Chondrocyte (in vitro differentiated cells): ENCODE measurements at regions not wholly inside any gene's neighbourhood (a gene's known extent, or its start where the extent isn't known, plus 50 kb on each side); places are given as distances from the start of the nearest gene placed in this dataset.
A peak's percentile ranks its signal among the peaks of the same experiment; 100 is the strongest.

Source experiments
- DNase-seq: peaks from one replicate; pipeline ENCODE4 v3.0.0; 2021; ENCODE audit warnings: mixed read lengths, low spot score
- H3K27ac Mint-ChIP-seq: one replicate; pipeline ENCODE4 v1.8.0; 2021; ENCODE audit warnings: mild to moderate bottlenecking, moderate library complexity, mixed read lengths; ENCODE audit not compliant: unreplicated experiment
- H3K27me3 Mint-ChIP-seq: 2 replicates; pipeline ENCODE4 v1.8.0; 2021; ENCODE audit warnings: low read depth, mixed read lengths
- H3K36me3 Mint-ChIP-seq: 2 replicates; pipeline ENCODE4 v1.8.0; 2021; ENCODE audit warnings: low read depth, mixed read lengths
- H3K4me1 Mint-ChIP-seq: 2 replicates; pipeline ENCODE4 v1.8.0; 2021; ENCODE audit warnings: low read depth, mild to moderate bottlenecking, mixed read lengths
- H3K4me3 Mint-ChIP-seq: one replicate; pipeline ENCODE4 v1.8.0; 2021; ENCODE audit warnings: mild to moderate bottlenecking, moderate library complexity, mixed read lengths; ENCODE audit not compliant: unreplicated experiment
- H3K9me3 Mint-ChIP-seq: 2 replicates; pipeline ENCODE4 v1.8.0; 2021; ENCODE audit warnings: low read depth, mixed read lengths
- TF ChIP-seq, protein P1 (sequence below): fragments of 200-600 bp; sonication (generic); IDR thresholded peaks from 2 replicates; pipeline ENCODE4 v1.5.0; 2021; ENCODE audit warnings: antibody characterized with exemption, mild to moderate bottlenecking, moderate library complexity

DNA sequence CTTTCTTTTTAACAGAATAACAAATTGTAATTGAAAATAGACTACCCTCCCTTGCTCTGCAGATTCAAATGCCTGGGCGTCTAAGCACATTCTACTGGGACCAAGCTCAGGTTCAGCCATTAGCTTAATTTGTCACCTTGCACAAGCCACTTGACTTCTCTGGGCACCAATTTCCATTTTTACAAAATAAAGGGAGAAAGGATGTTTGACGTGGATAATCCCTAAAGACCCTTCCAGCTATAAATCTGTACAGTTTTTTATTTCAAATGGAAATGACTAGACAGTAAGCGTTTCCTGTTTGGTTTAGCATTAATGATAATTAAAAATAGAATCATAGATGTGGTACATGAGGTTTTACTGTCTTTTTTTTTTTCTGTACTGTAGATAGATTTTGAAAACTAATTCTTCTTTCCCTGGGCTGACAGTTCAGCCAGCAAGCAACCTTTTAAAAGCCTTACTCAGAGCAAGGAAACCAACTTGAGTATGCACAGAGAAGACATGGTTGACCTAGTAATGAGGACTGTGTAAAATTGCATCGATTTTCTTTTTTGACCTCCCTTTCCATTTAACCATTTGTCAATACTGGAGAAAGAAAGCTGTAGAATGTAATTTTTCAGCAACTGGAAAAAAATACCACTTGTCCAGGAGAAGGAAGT lies 1329.5 kb upstream of the CDH8 start:
- H3K9me3 Mint-ChIP-seq = no peaks in the 10 kb centered on the region
- H3K27me3 Mint-ChIP-seq = peaks cover 6% of the 10 kb centered on the region
- DNase-seq = no peak
- H3K27ac Mint-ChIP-seq = no peak overlapping the region
- no peaks in the 10 kb centered on the region for H3K36me3 Mint-ChIP-seq
- H3K4me3 Mint-ChIP-seq = no peak overlapping the region
- TF ChIP-seq, protein P1, sequence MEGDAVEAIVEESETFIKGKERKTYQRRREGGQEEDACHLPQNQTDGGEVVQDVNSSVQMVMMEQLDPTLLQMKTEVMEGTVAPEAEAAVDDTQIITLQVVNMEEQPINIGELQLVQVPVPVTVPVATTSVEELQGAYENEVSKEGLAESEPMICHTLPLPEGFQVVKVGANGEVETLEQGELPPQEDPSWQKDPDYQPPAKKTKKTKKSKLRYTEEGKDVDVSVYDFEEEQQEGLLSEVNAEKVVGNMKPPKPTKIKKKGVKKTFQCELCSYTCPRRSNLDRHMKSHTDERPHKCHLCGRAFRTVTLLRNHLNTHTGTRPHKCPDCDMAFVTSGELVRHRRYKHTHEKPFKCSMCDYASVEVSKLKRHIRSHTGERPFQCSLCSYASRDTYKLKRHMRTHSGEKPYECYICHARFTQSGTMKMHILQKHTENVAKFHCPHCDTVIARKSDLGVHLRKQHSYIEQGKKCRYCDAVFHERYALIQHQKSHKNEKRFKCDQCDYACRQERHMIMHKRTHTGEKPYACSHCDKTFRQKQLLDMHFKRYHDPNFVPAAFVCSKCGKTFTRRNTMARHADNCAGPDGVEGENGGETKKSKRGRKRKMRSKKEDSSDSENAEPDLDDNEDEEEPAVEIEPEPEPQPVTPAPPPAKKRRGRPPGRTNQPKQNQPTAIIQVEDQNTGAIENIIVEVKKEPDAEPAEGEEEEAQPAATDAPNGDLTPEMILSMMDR = no peak
- no peaks in the 10 kb centered on the region for H3K4me1 Mint-ChIP-seq

DNA sequence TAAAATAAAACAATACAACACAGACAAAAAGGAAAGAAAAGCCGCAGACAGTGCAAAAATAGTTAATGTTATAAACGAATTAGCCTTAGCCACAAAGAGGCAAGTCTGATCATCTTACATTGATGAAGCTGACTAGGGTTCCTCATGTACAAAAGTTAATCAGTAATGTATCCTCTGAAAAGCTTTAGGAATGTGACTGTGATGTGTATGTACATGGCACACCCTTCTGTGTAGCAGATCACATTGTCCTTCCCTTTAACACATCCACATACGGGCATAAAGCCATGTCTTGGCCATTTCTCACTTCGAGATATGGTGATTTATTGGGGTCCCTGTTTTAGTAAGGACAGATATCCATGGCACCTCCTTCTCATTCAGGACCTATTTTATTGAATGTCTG lies 1327.5 kb upstream of the CDH8 start:
- H3K9me3 Mint-ChIP-seq = no peaks in the 10 kb centered on the region
- TF ChIP-seq, protein P1 = no peak
- no peaks in the 10 kb centered on the region for H3K36me3 Mint-ChIP-seq
- H3K4me3 Mint-ChIP-seq = no peak overlapping the region
- H3K27ac Mint-ChIP-seq = no peak overlapping the region
- H3K27me3 Mint-ChIP-seq = peaks cover 7% of the 10 kb centered on the region
- no peaks in the 10 kb centered on the region for H3K4me1 Mint-ChIP-seq
- DNase-seq = no peak

DNA sequence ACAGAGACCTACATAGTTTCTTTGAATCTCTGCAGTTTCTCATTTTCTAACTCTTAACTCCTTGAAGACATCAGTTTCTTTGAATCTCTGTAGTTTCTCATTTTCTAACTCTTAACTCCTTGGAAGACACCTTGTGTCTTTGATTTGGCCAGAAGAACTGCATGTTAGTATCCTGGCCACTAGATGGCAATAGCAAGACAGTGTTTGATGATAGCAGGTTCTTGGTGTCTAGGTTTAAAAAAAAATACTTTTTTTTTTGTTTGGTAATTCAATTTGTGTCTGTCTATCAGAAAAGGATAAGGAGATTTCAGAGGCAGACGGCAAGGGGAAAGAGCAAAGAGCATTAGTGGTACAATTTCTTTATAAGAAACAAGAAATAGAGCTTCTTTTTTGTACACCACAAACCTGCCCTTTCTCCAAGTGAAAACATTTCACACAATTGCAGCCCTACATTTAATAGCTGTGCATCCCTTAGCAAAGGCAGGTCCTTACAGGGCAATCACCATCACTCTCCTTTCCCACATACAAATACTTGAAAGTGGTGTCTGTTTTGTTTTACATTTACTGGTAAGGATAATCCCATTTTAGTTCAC lies 1324.9 kb upstream of the CDH8 start:
- Mint-ChIP-seq H3K27me3 (peaks cover 15% of the 10 kb centered on the region), H3K9me3 (no peaks in the 10 kb centered on the region), H3K4me1 (no peaks in the 10 kb centered on the region), H3K27ac (no peak overlapping the region), H3K4me3 (no peak overlapping the region), H3K36me3 (no peaks in the 10 kb centered on the region)
- no peak for DNase-seq
- TF ChIP-seq, protein P1 = peak; percentile 96

DNA sequence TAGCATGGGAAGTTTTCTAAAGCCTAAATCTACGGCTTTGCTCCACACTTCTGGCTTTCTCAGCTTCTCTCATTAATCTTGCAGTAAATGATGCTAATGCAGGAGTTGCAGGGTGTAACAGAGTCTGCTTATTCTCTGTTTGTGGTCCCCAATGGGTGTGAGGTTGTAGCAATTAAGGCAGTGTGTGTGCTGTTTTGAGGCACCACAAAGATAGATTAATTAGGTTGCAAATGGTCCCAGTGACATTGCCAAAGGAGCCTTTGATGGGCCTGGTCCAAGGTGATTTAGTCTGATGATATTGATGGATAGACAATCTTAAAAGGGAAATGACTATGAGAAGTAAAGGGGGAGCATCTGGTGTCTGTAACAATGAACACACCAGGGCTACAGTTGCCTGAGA lies 1313.7 kb upstream of the CDH8 start:
- H3K4me1 Mint-ChIP-seq = no peaks in the 10 kb centered on the region
- TF ChIP-seq, protein P1 = no peak
- DNase-seq = no peak
- H3K9me3 Mint-ChIP-seq = peaks cover 9% of the 10 kb centered on the region
- H3K4me3 Mint-ChIP-seq = no peak overlapping the region
- H3K27ac Mint-ChIP-seq = no peak overlapping the region
- H3K36me3 Mint-ChIP-seq = no peaks in the 10 kb centered on the region
- peaks cover 6% of the 10 kb centered on the region for H3K27me3 Mint-ChIP-seq

DNA sequence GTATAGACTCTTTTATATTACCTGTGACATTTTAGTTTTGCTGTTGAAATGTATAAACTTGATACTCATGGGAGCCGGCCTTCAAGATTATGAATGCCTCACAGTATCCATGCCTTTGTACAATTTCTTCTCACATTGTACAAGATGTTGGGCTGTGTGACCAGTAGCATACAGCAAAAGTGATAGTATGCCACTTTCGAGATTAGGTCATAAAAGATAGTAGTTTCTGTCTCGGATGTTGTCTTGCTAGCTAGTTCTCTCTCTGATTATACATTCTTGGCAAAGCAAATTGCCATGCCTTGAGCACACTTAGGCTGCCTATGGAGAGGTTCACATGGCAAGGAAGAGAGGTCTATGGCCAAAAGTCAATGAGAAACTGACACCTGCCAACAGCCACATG lies 1309.8 kb upstream of the CDH8 start:
- Mint-ChIP-seq H3K27ac (no peak overlapping the region), H3K27me3 (peaks cover 18% of the 10 kb centered on the region), H3K4me3 (no peak overlapping the region), H3K4me1 (no peaks in the 10 kb centered on the region), H3K36me3 (no peaks in the 10 kb centered on the region), H3K9me3 (no peaks in the 10 kb centered on the region)
- DNase-seq = no peak
- TF ChIP-seq, protein P1 = no peak
